Stomach (tissue), 4 donors: ENCODE measurements at regions not wholly inside any gene's neighbourhood (a gene's known extent, or its start where the extent isn't known, plus 50 kb on each side); places are given as distances from the start of the nearest gene placed in this dataset.

ENCODE experiments used
- CTCF ChIP-seq, 7 experiments: fragments of 450-650 bp in 4 of 7; fragments of 200-600 bp in 3 of 7; sonication (generic) in 3 of 7; IDR thresholded peaks; one replicate each; pipeline ENCODE4 v1.5.1; 2016 to 2019; ENCODE audit warnings: antibody characterized with exemption in 7 of 7, control low read depth in 2 of 7, mild to moderate bottlenecking in 1 of 7
- POLR2AphosphoS5 ChIP-seq, 3 donors: sonication (generic); formaldehyde crosslinking; IDR thresholded peaks; one replicate each; pipeline ENCODE4 v1.6.1; 2016; ENCODE audit warnings: antibody characterized with exemption in 3 of 3

DNA sequence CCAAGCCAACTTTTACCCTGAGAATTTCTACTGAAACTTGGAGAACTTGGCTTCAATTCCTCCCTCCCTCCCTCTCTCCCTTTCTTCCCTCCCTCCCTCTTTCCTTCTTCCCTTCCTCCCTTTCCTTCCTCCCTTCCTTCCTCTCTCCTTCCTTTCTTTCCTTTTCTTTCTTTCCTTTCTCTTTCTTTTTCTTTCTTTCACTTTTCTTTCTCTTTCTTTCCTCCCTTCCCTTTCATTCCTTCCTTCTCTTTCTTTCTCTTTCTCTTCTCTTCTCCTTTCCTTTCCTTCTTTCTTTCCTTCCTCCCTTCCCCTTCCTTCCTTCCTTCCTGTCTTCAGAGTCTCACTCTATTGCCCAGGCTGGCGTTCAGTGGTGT, 268.1 kb upstream of the SDK2 start:
- no peak for TF ChIP-seq CTCF (IDR thresholded peaks at IDR 0.05)
- no peak for TF ChIP-seq POLR2AphosphoS5 (IDR thresholded peaks at IDR 0.05)
